Calu3 (cell line): ENCODE measurements at regions not wholly inside any gene's neighbourhood (a gene's known extent, or its start where the extent isn't known, plus 50 kb on each side); places are given as distances from the start of the nearest gene placed in this dataset.

Source experiments
- BruUV-seq: library from RNA; stranded (reverse); fragments of 400-500 nt; replicated peaks from 2 replicates; lab custom pipeline; 2021; lab: Mats Ljungman, UMichigan
- CTCF ChIA-PET: fragments of 300-600 bp; sonication (Branson Sonifier 250); formaldehyde crosslinking; loops from one replicate; lab custom pipeline; 2022; ENCODE audit warnings: antibody characterized with exemption; lab: Charles Lee
- DNase-seq: peaks from one replicate; pipeline ENCODE4 v3.0.0; 2022
- H3K27ac Mint-ChIP-seq: one replicate; pipeline ENCODE4 v1.8.0; 2022; ENCODE audit warnings: mixed read lengths; ENCODE audit not compliant: unreplicated experiment
- H3K27me3 Mint-ChIP-seq: one replicate; pipeline ENCODE4 v1.8.0; 2022; ENCODE audit warnings: mixed read lengths; ENCODE audit not compliant: unreplicated experiment
- H3K36me3 Mint-ChIP-seq: one replicate; pipeline ENCODE4 v1.8.0; 2022; ENCODE audit warnings: mild to moderate bottlenecking, moderate library complexity, mixed read lengths; ENCODE audit not compliant: insufficient read depth, unreplicated experiment
- H3K4me1 Mint-ChIP-seq: one replicate; pipeline ENCODE4 v1.8.0; 2022; ENCODE audit warnings: mild to moderate bottlenecking, low read depth, mixed read lengths; ENCODE audit not compliant: unreplicated experiment
- H3K4me3 Mint-ChIP-seq: one replicate; pipeline ENCODE4 v1.8.0; 2022; ENCODE audit warnings: mild to moderate bottlenecking, low read depth, moderate library complexity, mixed read lengths; ENCODE audit not compliant: unreplicated experiment
- H3K9me3 Mint-ChIP-seq: one replicate; pipeline ENCODE4 v1.8.0; 2022; ENCODE audit warnings: low read depth, mixed read lengths; ENCODE audit not compliant: unreplicated experiment
- intact Hi-C: fragments of 100-400 bp; cut with micrococcal nuclease; formaldehyde crosslinking; loops from one replicate; pipeline ENCODE4 v1.10.0; 2022; ENCODE audit not compliant: unreplicated experiment
- TF ChIP-seq, protein P1 (sequence below): fragments of 200-600 bp; IDR thresholded peaks from one replicate; pipeline ENCODE4 v1.8.0; 2022; ENCODE audit warnings: antibody characterized with exemption; ENCODE audit not compliant: unreplicated experiment

DNA sequence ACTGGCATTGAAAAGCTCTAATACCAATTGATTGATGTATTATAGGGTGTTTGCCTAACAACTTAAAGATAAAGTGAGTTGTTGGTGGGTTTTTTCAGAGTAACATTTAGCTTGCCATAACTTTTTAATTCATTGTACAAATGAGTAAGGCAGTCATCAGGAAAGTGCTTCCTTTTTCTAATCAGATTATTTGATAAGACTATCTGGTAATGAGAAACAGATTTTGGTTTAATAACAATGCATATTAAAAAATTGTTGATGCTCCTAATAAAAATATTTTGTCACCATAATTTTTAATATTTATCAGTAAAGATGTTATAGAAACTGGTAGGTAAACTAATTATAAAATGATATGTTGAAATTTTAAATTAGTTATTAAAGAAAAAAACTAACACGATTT, 51.3 kb downstream of the BLTP1 start:
- BruUV-seq, result no TSS peak
- CTCF ChIA-PET, result no interaction called here
- no peaks in the 10 kb centered on the region for H3K27me3 Mint-ChIP-seq

DNA sequence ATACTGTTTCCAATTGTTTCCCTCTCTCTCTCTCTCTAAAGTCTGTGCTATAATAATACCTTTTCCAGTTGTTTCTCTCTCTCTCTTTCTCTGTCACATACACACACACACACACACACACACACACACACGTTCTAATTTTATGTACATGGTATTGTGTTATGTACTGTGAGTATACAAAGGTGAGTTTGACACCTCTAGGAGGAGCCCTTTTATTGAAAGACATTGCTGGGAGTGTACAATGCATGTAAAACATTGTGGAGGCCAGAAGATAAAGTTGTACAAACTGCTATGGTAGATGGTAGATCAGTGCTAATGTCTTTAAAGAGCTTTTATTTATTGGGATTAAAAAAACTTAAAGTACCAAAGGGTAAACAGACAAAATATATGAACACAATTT, 53.6 kb downstream of the BLTP1 start:
- Mint-ChIP-seq H3K4me3 (no peak overlapping the region), H3K4me1 (no peaks in the 10 kb centered on the region), H3K9me3 (no peaks in the 10 kb centered on the region), H3K36me3 (no peaks in the 10 kb centered on the region), H3K27me3 (no peaks in the 10 kb centered on the region), H3K27ac (no peak overlapping the region)
- CTCF ChIA-PET, result no interaction called here
- TF ChIP-seq, protein P1, sequence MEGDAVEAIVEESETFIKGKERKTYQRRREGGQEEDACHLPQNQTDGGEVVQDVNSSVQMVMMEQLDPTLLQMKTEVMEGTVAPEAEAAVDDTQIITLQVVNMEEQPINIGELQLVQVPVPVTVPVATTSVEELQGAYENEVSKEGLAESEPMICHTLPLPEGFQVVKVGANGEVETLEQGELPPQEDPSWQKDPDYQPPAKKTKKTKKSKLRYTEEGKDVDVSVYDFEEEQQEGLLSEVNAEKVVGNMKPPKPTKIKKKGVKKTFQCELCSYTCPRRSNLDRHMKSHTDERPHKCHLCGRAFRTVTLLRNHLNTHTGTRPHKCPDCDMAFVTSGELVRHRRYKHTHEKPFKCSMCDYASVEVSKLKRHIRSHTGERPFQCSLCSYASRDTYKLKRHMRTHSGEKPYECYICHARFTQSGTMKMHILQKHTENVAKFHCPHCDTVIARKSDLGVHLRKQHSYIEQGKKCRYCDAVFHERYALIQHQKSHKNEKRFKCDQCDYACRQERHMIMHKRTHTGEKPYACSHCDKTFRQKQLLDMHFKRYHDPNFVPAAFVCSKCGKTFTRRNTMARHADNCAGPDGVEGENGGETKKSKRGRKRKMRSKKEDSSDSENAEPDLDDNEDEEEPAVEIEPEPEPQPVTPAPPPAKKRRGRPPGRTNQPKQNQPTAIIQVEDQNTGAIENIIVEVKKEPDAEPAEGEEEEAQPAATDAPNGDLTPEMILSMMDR, result no peak
- no peak for DNase-seq
- intact Hi-C loops, result loop anchor here (2.0 to 10.0 kb wide), 2 partner anchors 301 to 371 kb away; no protein-coding TSS in a partner anchor
- no TSS peak for BruUV-seq

More for the DNA sequence above, 51.3 kb downstream of the BLTP1 start:
- intact Hi-C loops, result loop anchor here (10.0 kb wide), 1 partner anchor 299 kb away; no protein-coding TSS in a partner anchor
- Mint-ChIP-seq H3K36me3 (no peaks in the 10 kb centered on the region), H3K4me1 (no peaks in the 10 kb centered on the region), H3K9me3 (no peaks in the 10 kb centered on the region), H3K27ac (no peak overlapping the region), H3K4me3 (no peak overlapping the region)
- TF ChIP-seq, protein P1, result no peak
- DNase-seq, result no peak

DNA sequence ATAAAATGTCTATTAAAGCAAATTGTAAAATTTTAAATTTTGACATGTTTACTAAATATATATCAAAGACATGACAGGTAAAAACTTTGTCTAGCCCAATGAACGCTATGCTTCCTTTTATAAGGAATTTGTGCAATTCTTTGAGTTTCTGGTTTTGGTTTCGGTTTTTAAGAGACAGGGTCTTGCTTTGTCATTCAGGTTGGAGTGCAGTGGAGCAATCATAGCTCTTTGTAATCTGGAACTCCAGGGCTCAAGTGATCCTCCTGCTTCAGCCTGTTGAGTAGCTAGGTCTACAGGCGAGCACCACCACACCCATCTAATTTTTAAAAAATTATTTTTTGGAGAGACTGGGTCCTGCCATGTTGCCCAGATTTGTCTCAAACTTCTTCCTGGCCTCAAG, 60.7 kb downstream of the BLTP1 start:
- no peak for DNase-seq
- H3K27ac Mint-ChIP-seq, result no peak overlapping the region
- H3K9me3 Mint-ChIP-seq, result no peaks in the 10 kb centered on the region
- H3K36me3 Mint-ChIP-seq, result no peaks in the 10 kb centered on the region
- CTCF ChIA-PET, result interaction anchor here (0.7 kb wide), 1 partner anchor 129 kb away, joined by 3 read pairs; no protein-coding TSS in a partner anchor
- intact Hi-C loops, result no loop called here
- no peaks in the 10 kb centered on the region for H3K4me1 Mint-ChIP-seq
- TF ChIP-seq, protein P1, result no peak
- no peak overlapping the region for H3K4me3 Mint-ChIP-seq
- H3K27me3 Mint-ChIP-seq, result no peaks in the 10 kb centered on the region
- no TSS peak for BruUV-seq

DNA sequence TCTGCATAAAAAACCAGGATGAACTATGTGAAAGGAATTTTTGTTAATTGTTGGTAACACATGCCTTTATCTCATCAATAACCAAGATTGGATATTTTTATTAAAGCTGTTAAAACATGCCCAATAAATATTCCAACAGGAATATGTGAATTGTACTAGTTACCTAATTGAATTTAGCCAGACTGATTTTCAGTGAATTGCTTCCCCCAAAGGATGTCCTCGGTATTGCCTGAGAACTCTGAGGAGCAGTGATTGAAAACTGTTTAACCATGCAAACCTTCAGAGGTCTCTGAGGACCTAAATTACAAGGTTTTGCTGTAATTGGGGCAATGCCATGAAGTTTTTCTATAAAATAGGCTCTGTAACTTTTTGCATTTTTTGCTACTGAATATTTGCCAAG, 66.6 kb downstream of the BLTP1 start:
- BruUV-seq, result no TSS peak
- Mint-ChIP-seq H3K36me3 (no peaks in the 10 kb centered on the region), H3K4me3 (no peak overlapping the region), H3K4me1 (no peaks in the 10 kb centered on the region), H3K9me3 (no peaks in the 10 kb centered on the region), H3K27me3 (no peaks in the 10 kb centered on the region), H3K27ac (no peak overlapping the region)
- no peak for DNase-seq
- intact Hi-C loops, result no loop called here
- TF ChIP-seq, protein P1, result no peak
- CTCF ChIA-PET, result no interaction called here
